ENCODE measurements at regions not wholly inside any gene's neighbourhood (a gene's known extent, or its start where the extent isn't known, plus 50 kb on each side); places are given as distances from the start of the nearest gene placed in this dataset.

DNA sequence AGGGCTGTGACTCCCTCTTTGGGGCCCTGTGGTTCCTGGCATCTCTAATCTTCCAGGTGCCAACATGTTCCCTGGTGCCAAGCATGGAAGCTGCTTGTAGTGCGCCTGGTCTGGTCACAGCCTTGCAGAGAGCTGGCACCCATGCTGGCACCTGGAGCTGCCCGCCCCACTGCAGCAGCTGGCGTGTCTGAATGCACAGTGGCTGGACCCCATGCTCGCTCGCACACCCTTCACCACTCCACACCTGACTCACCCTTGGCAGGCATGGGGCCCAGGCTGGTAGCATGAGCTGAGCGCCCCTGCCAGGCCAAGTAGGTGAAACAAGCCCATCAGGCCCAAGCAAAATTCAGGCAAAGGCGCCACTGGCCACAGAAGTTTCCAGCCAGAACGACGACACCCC is 119.1 kb downstream of the DNAAF6 start:
- TF ChIP-seq, protein P1, sequence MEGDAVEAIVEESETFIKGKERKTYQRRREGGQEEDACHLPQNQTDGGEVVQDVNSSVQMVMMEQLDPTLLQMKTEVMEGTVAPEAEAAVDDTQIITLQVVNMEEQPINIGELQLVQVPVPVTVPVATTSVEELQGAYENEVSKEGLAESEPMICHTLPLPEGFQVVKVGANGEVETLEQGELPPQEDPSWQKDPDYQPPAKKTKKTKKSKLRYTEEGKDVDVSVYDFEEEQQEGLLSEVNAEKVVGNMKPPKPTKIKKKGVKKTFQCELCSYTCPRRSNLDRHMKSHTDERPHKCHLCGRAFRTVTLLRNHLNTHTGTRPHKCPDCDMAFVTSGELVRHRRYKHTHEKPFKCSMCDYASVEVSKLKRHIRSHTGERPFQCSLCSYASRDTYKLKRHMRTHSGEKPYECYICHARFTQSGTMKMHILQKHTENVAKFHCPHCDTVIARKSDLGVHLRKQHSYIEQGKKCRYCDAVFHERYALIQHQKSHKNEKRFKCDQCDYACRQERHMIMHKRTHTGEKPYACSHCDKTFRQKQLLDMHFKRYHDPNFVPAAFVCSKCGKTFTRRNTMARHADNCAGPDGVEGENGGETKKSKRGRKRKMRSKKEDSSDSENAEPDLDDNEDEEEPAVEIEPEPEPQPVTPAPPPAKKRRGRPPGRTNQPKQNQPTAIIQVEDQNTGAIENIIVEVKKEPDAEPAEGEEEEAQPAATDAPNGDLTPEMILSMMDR (conservative IDR thresholded peaks at IDR 0.05 in 1 of 2, IDR thresholded peaks at IDR 0.05 in 1 of 2; ENCODE audit: extremely low read depth in 1 of 2, insufficient read depth in 1 of 2, low read depth in 1 of 2, low read length in 2 of 2) = no peak
- TF ChIP-seq EZH2 (IDR thresholded peaks at IDR 0.05; ENCODE audit: borderline replicate concordance, low read length) = no peak

All from mammary epithelial cell (primary cell).